Stomach smooth muscle (tissue), 2 donors: ENCODE measurements at regions not wholly inside any gene's neighbourhood (a gene's known extent, or its start where the extent isn't known, plus 50 kb on each side); places are given as distances from the start of the nearest gene placed in this dataset.
"Not testable (repeated sequence)": the region's sequence is repeated elsewhere in the genome, so short reads cannot be mapped to it uniquely, and the experiment has no call there.

Experiments
- H3K27ac ChIP-seq: one replicate; pipeline ENCODE4 v1.7.0; 2013; ENCODE audit warnings: mild to moderate bottlenecking, low read length, inconsistent platforms
- H3K27me3 ChIP-seq, 2 donors: one replicate each; pipeline ENCODE4 v1.7.0; 2013; ENCODE audit warnings: low read length in 2 of 2; ENCODE audit not compliant: insufficient read depth in 2 of 2, control insufficient read depth in 1 of 2
- H3K36me3 ChIP-seq, 2 donors: one replicate each; pipeline ENCODE4 v1.7.0; 2013; ENCODE audit warnings: low read length in 2 of 2; ENCODE audit not compliant: control insufficient read depth in 2 of 2, insufficient read depth in 2 of 2
- H3K4me1 ChIP-seq: one replicate; pipeline ENCODE4 v1.7.0; 2013; ENCODE audit warnings: low read length; ENCODE audit not compliant: control insufficient read depth, insufficient read depth
- H3K4me3 ChIP-seq, 2 donors: one replicate each; pipeline ENCODE4 v1.7.0; 2013; ENCODE audit warnings: low read length in 2 of 2
- H3K9ac ChIP-seq, 2 donors: one replicate each; pipeline ENCODE4 v1.7.0; 2013; ENCODE audit warnings: low read length in 2 of 2, mild to moderate bottlenecking in 1 of 2
- H3K9me3 ChIP-seq, 2 donors: one replicate each; pipeline ENCODE4 v1.7.0; 2013; ENCODE audit warnings: low read length in 2 of 2; ENCODE audit not compliant: control insufficient read depth in 2 of 2
- donor health status: healthy.
- donor health status: Pancreatic carcinoma.

- Histone ChIP-seq H3K4me1 (no peaks in the 10 kb centered on the region), H3K27me3 (no peaks in the 10 kb centered on the region), H3K9ac (no peak overlapping the region), H3K27ac (no peak overlapping the region), H3K9me3 (no peaks in the 10 kb centered on the region), H3K4me3 (no peak overlapping the region), H3K36me3 (no peaks in the 10 kb centered on the region)
These were observed 1744.4 kb upstream of the ADGRL3 start for GRCh38 chr4:59455751-59456150.

DNA sequence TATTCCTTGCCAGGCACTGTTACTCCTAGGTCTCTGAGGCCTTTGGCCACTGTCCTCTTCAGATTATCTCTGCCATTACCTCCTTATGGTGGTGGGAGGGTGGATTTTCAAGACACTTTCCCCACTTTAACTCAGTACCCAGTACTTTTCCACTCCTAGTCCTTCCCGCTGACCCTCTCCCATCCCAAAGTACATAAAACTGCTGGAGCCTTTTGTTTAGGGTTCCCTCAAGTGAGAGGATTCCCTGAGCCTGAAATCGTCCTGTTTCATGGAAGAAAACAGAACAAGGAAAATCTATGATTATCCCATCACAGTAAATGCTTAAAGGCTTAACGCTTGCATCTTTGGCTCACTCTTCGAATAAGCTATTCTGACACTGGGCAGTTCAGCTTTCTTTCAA lies 1742.5 kb upstream of the ADGRL3 start:
- H3K4me1 ChIP-seq, result no peaks in the 10 kb centered on the region
- H3K27ac ChIP-seq, result no peak overlapping the region
- H3K36me3 ChIP-seq, result no peaks in the 10 kb centered on the region
- no peak overlapping the region for H3K4me3 ChIP-seq
- H3K9me3 ChIP-seq, result no peaks in the 10 kb centered on the region
- H3K27me3 ChIP-seq, result no peaks in the 10 kb centered on the region
- no peak overlapping the region for H3K9ac ChIP-seq

- H3K27me3 ChIP-seq, result no peaks in the 10 kb centered on the region
- H3K4me3 ChIP-seq, result no peak overlapping the region
- no peak overlapping the region for H3K27ac ChIP-seq
- H3K9ac ChIP-seq, result no peak overlapping the region
- H3K4me1 ChIP-seq, result no peaks in the 10 kb centered on the region
- H3K36me3 ChIP-seq, result no peaks in the 10 kb centered on the region
- H3K9me3 ChIP-seq, result peaks cover 0 to 4% of the 10 kb centered on the region in 2 donors
These were observed 1715.2 kb upstream of the ADGRL3 start for GRCh38 chr4:59484944-59485343.

- Histone ChIP-seq H3K9ac (no peak overlapping the region), H3K36me3 (no peaks in the 10 kb centered on the region), H3K4me1 (no peaks in the 10 kb centered on the region), H3K27me3 (no peaks in the 10 kb centered on the region), H3K4me3 (no peak overlapping the region), H3K9me3 (no peaks in the 10 kb centered on the region), H3K27ac (no peak overlapping the region)
These were observed 1700.0 kb upstream of the ADGRL3 start for GRCh38 chr4:59500103-59500502.

GRCh38 chr4:59503731-59504130 lies 1696.4 kb upstream of the ADGRL3 start:
- Histone ChIP-seq H3K36me3 (no peaks in the 10 kb centered on the region), H3K4me1 (no peaks in the 10 kb centered on the region), H3K4me3 (no peak overlapping the region), H3K9me3 (no peaks in the 10 kb centered on the region), H3K27me3 (no peaks in the 10 kb centered on the region), H3K9ac (no peak overlapping the region), H3K27ac (no peak overlapping the region)

GRCh38 chr4:59511809-59512208 lies 1688.3 kb upstream of the ADGRL3 start:
- H3K27ac ChIP-seq, H3K4me3 ChIP-seq, H3K27me3 ChIP-seq, H3K9ac ChIP-seq, H3K36me3 ChIP-seq, H3K9me3 ChIP-seq, H3K4me1 ChIP-seq: not testable (repeated sequence)

- Histone ChIP-seq H3K4me3 (no peak overlapping the region), H3K27me3 (no peaks in the 10 kb centered on the region), H3K4me1 (no peaks in the 10 kb centered on the region), H3K9ac (no peak overlapping the region), H3K36me3 (no peaks in the 10 kb centered on the region), H3K9me3 (no peaks in the 10 kb centered on the region), H3K27ac (no peak overlapping the region)
These were observed 1683.1 kb upstream of the ADGRL3 start for GRCh38 chr4:59517007-59517406.

- Histone ChIP-seq H3K9ac (no peak overlapping the region), H3K27me3 (no peaks in the 10 kb centered on the region), H3K4me1 (no peaks in the 10 kb centered on the region), H3K9me3 (no peaks in the 10 kb centered on the region), H3K27ac (no peak overlapping the region), H3K36me3 (no peaks in the 10 kb centered on the region), H3K4me3 (no peak overlapping the region)
These were observed 1681.9 kb upstream of the ADGRL3 start for GRCh38 chr4:59518005-59518823.

GRCh38 chr4:59525885-59526284 lies 1674.2 kb upstream of the ADGRL3 start:
- H3K4me1 ChIP-seq, result no peaks in the 10 kb centered on the region
- no peak overlapping the region for H3K4me3 ChIP-seq
- H3K27me3 ChIP-seq, result no peaks in the 10 kb centered on the region

DNA sequence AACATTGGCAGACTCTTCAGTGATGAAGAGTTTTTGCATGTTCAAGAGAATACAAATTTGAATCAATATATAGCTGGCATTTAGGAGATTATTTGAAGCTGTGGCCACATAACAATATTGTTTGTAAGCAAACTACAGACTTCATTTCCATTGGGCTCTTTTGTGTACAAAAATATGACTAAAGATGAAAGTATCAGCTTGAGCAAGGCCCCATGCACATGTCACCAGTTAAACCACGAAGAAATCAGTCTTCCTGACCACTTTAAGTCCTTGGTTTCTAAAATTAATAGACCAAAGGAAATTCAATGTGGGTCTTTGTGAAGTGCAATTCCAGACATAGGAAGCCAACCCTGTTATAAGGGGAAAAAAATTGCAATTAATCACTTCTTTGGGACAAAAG lies 1664.6 kb upstream of the ADGRL3 start:
- Histone ChIP-seq H3K27ac (no peak overlapping the region), H3K9ac (no peak overlapping the region), H3K4me3 (no peak overlapping the region), H3K27me3 (no peaks in the 10 kb centered on the region), H3K4me1 (no peaks in the 10 kb centered on the region), H3K9me3 (no peaks in the 10 kb centered on the region), H3K36me3 (no peaks in the 10 kb centered on the region)

More at GRCh38 chr4:59525885-59526284, 1674.2 kb upstream of the ADGRL3 start:
- Histone ChIP-seq H3K36me3 (no peaks in the 10 kb centered on the region), H3K9ac (no peak overlapping the region), H3K27ac (no peak overlapping the region), H3K9me3 (no peaks in the 10 kb centered on the region)

DNA sequence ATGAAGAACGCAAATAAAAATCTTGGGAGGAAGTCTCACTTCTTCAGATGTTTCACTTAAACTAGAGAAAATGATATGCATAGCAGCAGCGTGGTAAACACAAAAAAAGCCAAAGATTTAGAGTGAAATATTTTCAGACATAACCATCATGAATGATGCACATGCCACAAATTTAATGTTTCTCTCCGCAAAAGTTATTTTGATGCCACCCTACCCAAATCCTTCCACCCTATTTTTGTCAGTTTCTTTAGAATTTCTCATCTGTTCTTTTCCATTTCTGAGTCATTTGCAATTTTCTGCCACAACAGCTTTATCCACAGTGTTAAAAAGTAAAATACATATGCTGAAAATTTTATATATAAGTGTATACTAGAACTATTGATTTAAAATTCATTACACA lies 1663.7 kb upstream of the ADGRL3 start:
- Histone ChIP-seq H3K4me1 (no peaks in the 10 kb centered on the region), H3K27me3 (no peaks in the 10 kb centered on the region), H3K9me3 (no peaks in the 10 kb centered on the region), H3K4me3 (no peak overlapping the region), H3K36me3 (no peaks in the 10 kb centered on the region), H3K9ac (no peak overlapping the region), H3K27ac (no peak overlapping the region)
